OCI-LY1 (cell line): ENCODE measurements at regions not wholly inside any gene's neighbourhood (a gene's known extent, or its start where the extent isn't known, plus 50 kb on each side); places are given as distances from the start of the nearest gene placed in this dataset.

Source experiments
- CTCF ChIP-seq: fragments of 200-600 bp; sonication (generic), shearing (Covaris generic); IDR thresholded peaks from 2 replicates; pipeline ENCODE4 v1.5.1; 2017; ENCODE audit warnings: mild to moderate bottlenecking, antibody characterized with exemption, low read length, moderate library complexity, mixed read lengths
- EZH2 ChIP-seq: fragments of 200-600 bp; sonication (generic), shearing (Covaris generic); IDR thresholded peaks from 2 replicates; pipeline ENCODE4 v1.8.0; 2017; ENCODE audit warnings: borderline replicate concordance, mixed run types, mild to moderate bottlenecking, antibody characterized with exemption, low read length, moderate library complexity, mixed read lengths

- no peak for TF ChIP-seq CTCF
- no peak for TF ChIP-seq EZH2
Observed at GRCh38 chrX:36913551-36913950, 94.6 kb upstream of the FAM47C start.
